ENCODE measurements at regions not wholly inside any gene's neighbourhood (a gene's known extent, or its start where the extent isn't known, plus 50 kb on each side); places are given as distances from the start of the nearest gene placed in this dataset.

GRCh38 chr2:104638190-104638858 lies 215.6 kb upstream of the POU3F3 start:
- Histone ChIP-seq H3K4me1 (ENCODE audit: control insufficient read depth, insufficient read depth, low read length) (no peaks in the 10 kb centered on the region), H3K4me3 (ENCODE audit: low read length) (no peak overlapping the region), H3K9ac (ENCODE audit: low read length) (no peak overlapping the region), H3K27me3 (replicated peaks; ENCODE audit: control insufficient read depth, insufficient read depth, low read length) (peaks cover 3% of the 10 kb centered on the region), H3K9me3 (ENCODE audit: control insufficient read depth, low read length) (no peaks in the 10 kb centered on the region), H3K36me3 (ENCODE audit: control insufficient read depth, insufficient read depth, low read length, severe bottlenecking) (no peaks in the 10 kb centered on the region)
- DNase-seq (ENCODE audit: low read depth): no peak

- DNase-seq (ENCODE audit: low read depth): no peak
- H3K4me3 ChIP-seq (ENCODE audit: low read length): no peak overlapping the region
- no peaks in the 10 kb centered on the region for H3K9me3 ChIP-seq (ENCODE audit: control insufficient read depth, low read length)
Measured at GRCh38 chr2:104638859-104639202, 215.1 kb upstream of the POU3F3 start.

GRCh38 chr2:104641786-104642185 lies 212.1 kb upstream of the POU3F3 start:
- Histone ChIP-seq H3K27me3 (replicated peaks; ENCODE audit: control insufficient read depth, insufficient read depth, low read length) (peaks cover 3% of the 10 kb centered on the region), H3K36me3 (ENCODE audit: control insufficient read depth, insufficient read depth, low read length, severe bottlenecking) (no peaks in the 10 kb centered on the region), H3K4me3 (ENCODE audit: low read length) (no peak overlapping the region), H3K9me3 (ENCODE audit: control insufficient read depth, low read length) (no peaks in the 10 kb centered on the region), H3K9ac (ENCODE audit: low read length) (no peak overlapping the region), H3K4me1 (ENCODE audit: control insufficient read depth, insufficient read depth, low read length) (no peaks in the 10 kb centered on the region)
- DNase-seq (ENCODE audit: low read depth): no peak

More at GRCh38 chr2:104638859-104639202, 215.1 kb upstream of the POU3F3 start:
- Histone ChIP-seq H3K27me3 (replicated peaks; ENCODE audit: control insufficient read depth, insufficient read depth, low read length) (peaks cover 3% of the 10 kb centered on the region), H3K4me1 (ENCODE audit: control insufficient read depth, insufficient read depth, low read length) (no peaks in the 10 kb centered on the region), H3K9ac (ENCODE audit: low read length) (no peak overlapping the region), H3K36me3 (ENCODE audit: control insufficient read depth, insufficient read depth, low read length, severe bottlenecking) (no peaks in the 10 kb centered on the region)

DNA sequence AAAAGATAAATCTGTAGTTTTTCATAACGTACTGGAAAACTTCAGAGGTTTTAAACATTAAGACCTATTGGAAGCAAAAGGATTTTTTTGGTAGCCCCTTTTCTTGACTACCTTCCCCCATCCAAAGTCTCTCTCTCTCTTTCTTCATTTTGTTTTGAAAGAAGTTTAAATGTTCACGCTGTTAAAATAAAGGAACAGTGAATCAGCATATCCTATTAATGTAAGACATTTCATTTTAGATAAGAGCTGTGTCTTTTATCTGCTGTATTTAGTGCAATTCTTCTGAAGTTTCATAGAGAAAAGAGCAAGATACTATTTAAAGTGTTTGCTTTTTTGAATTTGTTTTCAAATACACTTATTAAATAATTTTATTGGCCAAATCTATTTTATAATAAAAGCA lies 205.5 kb upstream of the POU3F3 start:
- H3K27me3 ChIP-seq (replicated peaks; ENCODE audit: control insufficient read depth, insufficient read depth, low read length): no peaks in the 10 kb centered on the region
- no peak overlapping the region for H3K9ac ChIP-seq (ENCODE audit: low read length)
- H3K9me3 ChIP-seq (ENCODE audit: control insufficient read depth, low read length): no peaks in the 10 kb centered on the region
- DNase-seq (ENCODE audit: low read depth): no peak
- H3K36me3 ChIP-seq (ENCODE audit: control insufficient read depth, insufficient read depth, low read length, severe bottlenecking): no peaks in the 10 kb centered on the region
- H3K4me1 ChIP-seq (ENCODE audit: control insufficient read depth, insufficient read depth, low read length): no peaks in the 10 kb centered on the region
- H3K4me3 ChIP-seq (ENCODE audit: low read length): no peak overlapping the region

DNA sequence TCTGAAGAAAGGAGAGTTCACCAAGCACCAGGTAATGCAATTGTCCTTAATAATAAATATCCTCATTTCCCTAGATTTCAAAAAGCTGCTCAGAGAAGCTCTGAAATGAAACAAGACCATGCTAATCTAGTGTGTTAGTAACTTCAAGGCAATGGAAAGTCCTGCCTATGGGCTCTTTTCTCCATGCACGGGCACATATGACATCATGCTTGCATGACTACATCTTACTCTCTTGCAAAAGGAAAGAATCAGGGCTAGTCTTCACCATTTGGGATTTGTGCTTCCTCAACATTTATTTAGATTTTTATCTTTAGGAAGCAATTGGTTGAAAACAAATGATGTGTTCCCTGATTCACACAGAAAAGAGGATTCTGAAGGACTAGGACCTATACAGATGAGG lies 204.0 kb upstream of the POU3F3 start:
- Histone ChIP-seq H3K4me1 (ENCODE audit: control insufficient read depth, insufficient read depth, low read length) (no peaks in the 10 kb centered on the region), H3K4me3 (ENCODE audit: low read length) (no peak overlapping the region), H3K9me3 (ENCODE audit: control insufficient read depth, low read length) (no peaks in the 10 kb centered on the region), H3K27me3 (replicated peaks; ENCODE audit: control insufficient read depth, insufficient read depth, low read length) (no peaks in the 10 kb centered on the region), H3K9ac (ENCODE audit: low read length) (no peak overlapping the region), H3K36me3 (ENCODE audit: control insufficient read depth, insufficient read depth, low read length, severe bottlenecking) (no peaks in the 10 kb centered on the region)
- DNase-seq (ENCODE audit: low read depth): no peak

DNA sequence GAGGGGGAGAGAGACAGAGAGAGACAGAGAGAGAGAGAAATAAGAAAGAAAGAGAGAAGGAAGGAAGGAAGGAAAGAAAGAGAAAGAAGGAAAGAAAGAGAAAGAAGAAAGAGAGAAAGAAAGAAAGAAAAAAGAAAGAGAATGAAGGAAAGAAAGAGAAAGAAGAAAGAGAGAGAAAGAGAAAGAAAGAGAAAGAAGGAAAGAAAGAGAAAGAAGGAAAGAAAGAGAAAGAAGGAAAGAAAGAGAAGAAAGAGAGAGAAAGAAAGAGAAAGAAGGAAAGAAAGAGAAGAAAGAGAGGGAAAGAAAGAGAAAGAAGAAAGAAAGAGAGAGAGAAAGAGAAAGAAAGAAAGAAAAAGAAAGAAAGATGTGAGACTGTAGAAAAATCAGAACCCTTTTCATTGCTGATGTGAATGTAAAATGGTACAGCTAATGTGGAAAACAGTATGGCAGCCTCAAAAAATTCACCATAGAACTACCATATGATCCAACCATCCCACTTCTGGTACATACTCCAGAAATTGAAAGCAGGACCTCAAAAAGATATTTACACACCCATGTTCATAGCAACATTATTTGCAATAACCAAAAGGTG lies 203.4 kb upstream of the POU3F3 start:
- H3K4me3 ChIP-seq (ENCODE audit: low read length): no peak overlapping the region
- H3K9me3 ChIP-seq (ENCODE audit: control insufficient read depth, low read length): no peaks in the 10 kb centered on the region
- no peaks in the 10 kb centered on the region for H3K36me3 ChIP-seq (ENCODE audit: control insufficient read depth, insufficient read depth, low read length, severe bottlenecking)
- no peak for DNase-seq (ENCODE audit: low read depth)
- no peak overlapping the region for H3K9ac ChIP-seq (ENCODE audit: low read length)
- no peaks in the 10 kb centered on the region for H3K27me3 ChIP-seq (replicated peaks; ENCODE audit: control insufficient read depth, insufficient read depth, low read length)
- no peaks in the 10 kb centered on the region for H3K4me1 ChIP-seq (ENCODE audit: control insufficient read depth, insufficient read depth, low read length)

DNA sequence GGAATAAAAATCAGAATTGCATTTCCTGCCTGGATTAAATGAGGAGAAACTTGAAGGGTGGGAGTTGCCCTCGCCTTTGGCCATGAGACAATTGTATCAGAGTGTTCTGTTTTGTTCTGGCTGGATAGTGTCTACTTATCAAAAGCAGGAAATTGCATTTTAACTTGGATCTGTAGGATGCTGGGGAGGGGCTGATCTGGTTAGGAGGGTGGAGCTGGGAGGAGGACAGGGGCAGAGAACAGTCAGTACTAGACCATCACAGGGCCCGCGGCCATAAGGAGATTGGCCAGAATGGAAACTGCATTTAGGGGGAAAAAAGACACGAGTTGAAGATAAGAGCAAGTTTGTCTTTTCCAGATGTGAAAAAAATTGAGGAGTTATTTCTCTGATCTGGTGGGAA lies 199.1 kb upstream of the POU3F3 start:
- Histone ChIP-seq H3K9ac (ENCODE audit: low read length) (no peak overlapping the region), H3K36me3 (ENCODE audit: control insufficient read depth, insufficient read depth, low read length, severe bottlenecking) (no peaks in the 10 kb centered on the region), H3K4me1 (ENCODE audit: control insufficient read depth, insufficient read depth, low read length) (no peaks in the 10 kb centered on the region), H3K9me3 (ENCODE audit: control insufficient read depth, low read length) (no peaks in the 10 kb centered on the region), H3K4me3 (ENCODE audit: low read length) (no peak overlapping the region), H3K27me3 (replicated peaks; ENCODE audit: control insufficient read depth, insufficient read depth, low read length) (no peaks in the 10 kb centered on the region)
- DNase-seq (ENCODE audit: low read depth): no peak

GRCh38 chr2:104656571-104657163 lies 197.2 kb upstream of the POU3F3 start:
- no peak overlapping the region for H3K9ac ChIP-seq (ENCODE audit: low read length)
- H3K4me3 ChIP-seq (ENCODE audit: low read length): no peak overlapping the region
- H3K4me1 ChIP-seq (ENCODE audit: control insufficient read depth, insufficient read depth, low read length): no peaks in the 10 kb centered on the region
- H3K27me3 ChIP-seq (replicated peaks; ENCODE audit: control insufficient read depth, insufficient read depth, low read length): no peaks in the 10 kb centered on the region
- DNase-seq (ENCODE audit: low read depth): no peak
- H3K36me3 ChIP-seq (ENCODE audit: control insufficient read depth, insufficient read depth, low read length, severe bottlenecking): no peaks in the 10 kb centered on the region
- H3K9me3 ChIP-seq (ENCODE audit: control insufficient read depth, low read length): no peaks in the 10 kb centered on the region

DNA sequence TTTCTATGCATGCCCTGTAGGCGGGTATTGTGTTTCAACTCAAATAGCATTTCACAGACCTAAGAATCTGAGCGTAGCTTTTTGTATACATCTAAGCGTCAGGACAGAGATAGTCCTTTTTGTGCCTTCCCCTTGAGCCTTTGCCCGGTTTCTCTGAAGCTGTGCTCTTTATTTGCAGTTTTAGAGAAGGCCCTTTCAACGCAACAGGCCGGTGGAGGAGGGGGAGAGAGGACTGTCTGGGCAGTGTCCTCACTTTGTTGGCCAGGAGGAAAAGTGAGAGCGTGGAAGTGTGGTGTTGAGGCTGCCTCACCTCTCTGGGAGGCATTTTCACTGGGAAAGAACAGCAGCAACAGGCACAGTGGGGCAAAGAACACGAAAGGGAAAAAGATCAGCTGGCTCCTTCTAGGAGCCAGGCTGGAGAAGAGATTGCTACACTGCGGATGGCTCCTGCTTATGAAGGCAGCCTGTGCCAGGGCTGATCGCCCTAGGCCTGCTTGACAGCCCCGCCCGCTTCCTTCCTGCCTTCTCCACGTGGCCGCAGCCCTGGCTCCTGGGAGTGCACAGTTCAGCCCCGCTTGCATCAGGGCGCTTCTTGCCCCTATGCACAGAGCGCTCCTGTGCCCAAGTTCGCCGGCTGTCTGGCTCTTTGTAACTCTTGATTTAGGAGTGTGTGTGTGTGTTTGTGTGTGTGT lies 195.6 kb upstream of the POU3F3 start:
- Histone ChIP-seq H3K4me3 (ENCODE audit: low read length) (no peak overlapping the region), H3K9me3 (ENCODE audit: control insufficient read depth, low read length) (no peaks in the 10 kb centered on the region), H3K9ac (ENCODE audit: low read length) (no peak overlapping the region), H3K27me3 (replicated peaks; ENCODE audit: control insufficient read depth, insufficient read depth, low read length) (no peaks in the 10 kb centered on the region), H3K36me3 (ENCODE audit: control insufficient read depth, insufficient read depth, low read length, severe bottlenecking) (no peaks in the 10 kb centered on the region), H3K4me1 (ENCODE audit: control insufficient read depth, insufficient read depth, low read length) (no peaks in the 10 kb centered on the region)
- no peak for DNase-seq (ENCODE audit: low read depth)

DNA sequence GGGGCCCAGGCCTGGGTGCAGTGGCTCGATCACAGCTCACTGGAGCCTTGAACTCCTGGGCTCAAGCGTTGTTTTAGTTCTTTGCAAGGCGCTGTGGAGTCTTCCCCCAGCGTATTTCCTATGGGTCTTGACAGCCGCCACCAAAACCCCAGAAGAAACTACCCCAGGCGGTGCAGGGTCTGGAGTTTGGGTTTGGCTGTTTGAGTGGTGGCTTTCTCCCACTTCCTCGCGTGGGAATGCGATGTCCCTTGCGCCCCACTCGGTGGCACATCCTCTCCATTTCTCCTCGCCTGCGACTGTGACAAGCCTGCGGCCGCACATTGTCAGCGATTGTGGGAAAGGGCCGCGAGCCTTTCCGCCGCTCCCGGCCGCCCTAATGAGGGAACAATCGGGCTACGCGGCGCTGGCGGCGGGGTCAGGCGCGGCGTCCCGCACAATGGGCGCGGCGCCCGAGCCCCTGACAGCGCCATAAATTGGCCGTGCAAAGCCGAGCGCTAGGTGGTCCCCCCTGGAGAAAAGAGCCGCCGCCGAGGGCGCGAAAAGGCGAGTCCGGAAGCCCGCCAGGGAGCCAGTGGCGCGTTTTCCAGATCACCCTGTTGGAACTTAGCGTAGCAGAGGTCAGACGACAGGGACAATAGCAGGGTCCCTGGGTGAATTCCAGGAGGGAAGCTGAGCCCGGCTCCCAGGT lies 194.9 kb upstream of the POU3F3 start:
- Histone ChIP-seq H3K4me1 (ENCODE audit: control insufficient read depth, insufficient read depth, low read length) (no peaks in the 10 kb centered on the region), H3K9ac (ENCODE audit: low read length) (no peak overlapping the region), H3K9me3 (ENCODE audit: control insufficient read depth, low read length) (no peaks in the 10 kb centered on the region), H3K4me3 (ENCODE audit: low read length) (no peak overlapping the region), H3K36me3 (ENCODE audit: control insufficient read depth, insufficient read depth, low read length, severe bottlenecking) (no peaks in the 10 kb centered on the region), H3K27me3 (replicated peaks; ENCODE audit: control insufficient read depth, insufficient read depth, low read length) (no peaks in the 10 kb centered on the region)
- DNase-seq (ENCODE audit: low read depth): no peak

- no peak for DNase-seq (ENCODE audit: low read depth)
- no peaks in the 10 kb centered on the region for H3K27me3 ChIP-seq (replicated peaks; ENCODE audit: control insufficient read depth, insufficient read depth, low read length)
- H3K9me3 ChIP-seq (ENCODE audit: control insufficient read depth, low read length): no peaks in the 10 kb centered on the region
- H3K36me3 ChIP-seq (ENCODE audit: control insufficient read depth, insufficient read depth, low read length, severe bottlenecking): no peaks in the 10 kb centered on the region
- no peak overlapping the region for H3K9ac ChIP-seq (ENCODE audit: low read length)
- no peak overlapping the region for H3K4me3 ChIP-seq (ENCODE audit: low read length)
- no peaks in the 10 kb centered on the region for H3K4me1 ChIP-seq (ENCODE audit: control insufficient read depth, insufficient read depth, low read length)
Measured at GRCh38 chr2:104660991-104661390, 192.9 kb upstream of the POU3F3 start.
